IMR-90 (cell line): ENCODE measurements at regions not wholly inside any gene's neighbourhood (a gene's known extent, or its start where the extent isn't known, plus 50 kb on each side); places are given as distances from the start of the nearest gene placed in this dataset.

ENCODE experiments used
- POLR2A ChIP-seq: IDR thresholded peaks from 2 replicates; pipeline ENCODE4 v1.6.1; 2012; ENCODE audit warnings: mild to moderate bottlenecking, low read depth, low read length
- TF ChIP-seq, protein P1 (sequence below): conservative IDR thresholded peaks from 2 replicates; pipeline ENCODE4 v1.5.1; 2012; ENCODE audit warnings: mild to moderate bottlenecking, low read depth, low read length, improper control_type of control experiment

DNA sequence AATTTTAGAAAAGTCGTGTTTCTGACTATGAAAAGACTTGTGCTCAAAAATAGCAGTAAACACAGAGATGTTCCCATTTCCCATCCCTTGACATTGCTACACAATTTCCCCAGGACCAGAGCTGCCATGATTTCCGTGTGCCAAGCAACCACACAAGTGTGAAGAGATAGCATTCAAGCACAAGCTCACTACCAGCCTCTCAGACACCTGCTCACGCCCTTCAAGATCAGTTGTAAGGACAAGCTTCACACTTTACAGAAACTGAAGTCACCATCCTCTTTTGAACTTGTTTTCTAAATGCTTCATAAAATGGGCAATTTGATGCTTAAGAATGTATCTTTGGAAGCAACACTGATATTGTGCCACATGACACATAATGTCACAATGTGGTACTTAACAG lies 333.1 kb downstream of the CAAP1 start:
- TF ChIP-seq, protein P1, sequence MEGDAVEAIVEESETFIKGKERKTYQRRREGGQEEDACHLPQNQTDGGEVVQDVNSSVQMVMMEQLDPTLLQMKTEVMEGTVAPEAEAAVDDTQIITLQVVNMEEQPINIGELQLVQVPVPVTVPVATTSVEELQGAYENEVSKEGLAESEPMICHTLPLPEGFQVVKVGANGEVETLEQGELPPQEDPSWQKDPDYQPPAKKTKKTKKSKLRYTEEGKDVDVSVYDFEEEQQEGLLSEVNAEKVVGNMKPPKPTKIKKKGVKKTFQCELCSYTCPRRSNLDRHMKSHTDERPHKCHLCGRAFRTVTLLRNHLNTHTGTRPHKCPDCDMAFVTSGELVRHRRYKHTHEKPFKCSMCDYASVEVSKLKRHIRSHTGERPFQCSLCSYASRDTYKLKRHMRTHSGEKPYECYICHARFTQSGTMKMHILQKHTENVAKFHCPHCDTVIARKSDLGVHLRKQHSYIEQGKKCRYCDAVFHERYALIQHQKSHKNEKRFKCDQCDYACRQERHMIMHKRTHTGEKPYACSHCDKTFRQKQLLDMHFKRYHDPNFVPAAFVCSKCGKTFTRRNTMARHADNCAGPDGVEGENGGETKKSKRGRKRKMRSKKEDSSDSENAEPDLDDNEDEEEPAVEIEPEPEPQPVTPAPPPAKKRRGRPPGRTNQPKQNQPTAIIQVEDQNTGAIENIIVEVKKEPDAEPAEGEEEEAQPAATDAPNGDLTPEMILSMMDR = no peak
- TF ChIP-seq POLR2A = no peak
